H9 (cell line): ENCODE measurements at regions not wholly inside any gene's neighbourhood (a gene's known extent, or its start where the extent isn't known, plus 50 kb on each side); places are given as distances from the start of the nearest gene placed in this dataset.

Experiments used
- DNase-seq: peaks from one replicate; pipeline ENCODE4 v3.0.0-alpha.2; 2017
- H2AFZ ChIP-seq: one replicate; pipeline ENCODE4 v1.6.1; 2013; ENCODE audit warnings: mild to moderate bottlenecking, low read length, control low read depth, moderate library complexity
- H2AK5ac ChIP-seq: 2 replicates; pipeline ENCODE4 v1.6.1; 2013; ENCODE audit warnings: low read length, control low read depth, mixed read lengths; ENCODE audit not compliant: insufficient read length
- H2BK120ac ChIP-seq: one replicate; pipeline ENCODE4 v1.6.1; 2013; ENCODE audit warnings: low read depth, mild to moderate bottlenecking, low read length, control low read depth, inconsistent platforms; ENCODE audit not compliant: poor library complexity, severe bottlenecking
- H2BK12ac ChIP-seq: 2 replicates; pipeline ENCODE4 v1.6.1; 2013; ENCODE audit warnings: low read length, control low read depth, mixed read lengths, low read depth; ENCODE audit not compliant: insufficient read length
- H2BK15ac ChIP-seq: 2 replicates; pipeline ENCODE4 v1.6.1; 2013; ENCODE audit warnings: low read depth, low read length, control low read depth
- H2BK20ac ChIP-seq: one replicate; pipeline ENCODE4 v1.6.1; 2013; ENCODE audit warnings: low read depth, mild to moderate bottlenecking, low read length, control low read depth, inconsistent platforms; ENCODE audit not compliant: poor library complexity, severe bottlenecking
- H2BK5ac ChIP-seq: 2 replicates; pipeline ENCODE4 v1.6.1; 2013; ENCODE audit warnings: low read length, control low read depth, mixed read lengths; ENCODE audit not compliant: insufficient read length
- H3K14ac ChIP-seq: 2 replicates; pipeline ENCODE4 v1.6.1; 2013; ENCODE audit warnings: low read length, control low read depth; ENCODE audit not compliant: insufficient read depth
- H3K18ac ChIP-seq: 2 replicates; pipeline ENCODE4 v1.6.1; 2013; ENCODE audit warnings: low read depth, mild to moderate bottlenecking, mixed read lengths, low read length, control low read depth; ENCODE audit not compliant: insufficient read length
- H3K23ac ChIP-seq: 2 replicates; pipeline ENCODE4 v1.6.1; 2013; ENCODE audit warnings: low read length, control low read depth, mixed read lengths, low read depth; ENCODE audit not compliant: insufficient read length
- H3K23me2 ChIP-seq: 2 replicates; pipeline ENCODE4 v1.6.1; 2013; ENCODE audit warnings: low read depth, mild to moderate bottlenecking, mixed read lengths, low read length, control low read depth; ENCODE audit not compliant: insufficient read length, poor library complexity, severe bottlenecking
- H3K27ac ChIP-seq: 2 replicates; pipeline ENCODE4 v1.5.1; 2013; ENCODE audit warnings: low read length, control low read depth, mixed read lengths, low read depth; ENCODE audit not compliant: insufficient read length
- H3K27me3 ChIP-seq: 2 replicates; pipeline ENCODE4 v1.6.1; 2013; ENCODE audit warnings: low read length, control low read depth, inconsistent platforms; ENCODE audit not compliant: insufficient read depth
- H3K4ac ChIP-seq: 2 replicates; pipeline ENCODE4 v1.6.1; 2013; ENCODE audit warnings: low read depth, mild to moderate bottlenecking, control low read depth, inconsistent platforms, low read length, moderate library complexity
- H3K4me1 ChIP-seq: 2 replicates; pipeline ENCODE4 v1.6.1; 2013; ENCODE audit warnings: low read length, control low read depth, inconsistent platforms; ENCODE audit not compliant: insufficient read depth
- H3K4me2 ChIP-seq: 2 replicates; pipeline ENCODE4 v1.6.1; 2013; ENCODE audit warnings: low read length, control low read depth, mixed read lengths; ENCODE audit not compliant: insufficient read length, insufficient read depth
- H3K56ac ChIP-seq: 2 replicates; pipeline ENCODE4 v1.6.1; 2013; ENCODE audit warnings: low read depth, mild to moderate bottlenecking, mixed read lengths, low read length, control low read depth; ENCODE audit not compliant: insufficient read length
- H3K79me1 ChIP-seq: 2 replicates; pipeline ENCODE4 v1.6.1; 2013; ENCODE audit warnings: low read depth, mild to moderate bottlenecking, moderate library complexity, low read length, control low read depth, inconsistent platforms; ENCODE audit not compliant: insufficient read depth, poor library complexity, severe bottlenecking
- H3K79me2 ChIP-seq: 2 replicates; pipeline ENCODE4 v1.6.1; 2013; ENCODE audit warnings: low read length, control low read depth, inconsistent platforms; ENCODE audit not compliant: insufficient read depth
- H3K9ac ChIP-seq: 2 replicates; pipeline ENCODE4 v1.6.1; 2013; ENCODE audit warnings: low read length, control low read depth, mixed read lengths; ENCODE audit not compliant: insufficient read length; ENCODE audit errors: extremely low read depth
- H3K9me3 ChIP-seq: one replicate; pipeline ENCODE4 v1.6.1; 2013; ENCODE audit warnings: low read depth, low read length, inconsistent platforms; ENCODE audit not compliant: control insufficient read depth
- H3T11ph ChIP-seq: one replicate; pipeline ENCODE4 v1.6.1; 2013; ENCODE audit warnings: mild to moderate bottlenecking, low read length, control low read depth, inconsistent platforms
- H4K20me1 ChIP-seq: one replicate; pipeline ENCODE4 v1.6.1; 2013; ENCODE audit not compliant: control insufficient read depth, insufficient read length, insufficient read depth
- H4K5ac ChIP-seq: 2 replicates; pipeline ENCODE4 v1.6.1; 2013; ENCODE audit warnings: low read depth, mild to moderate bottlenecking, mixed read lengths, low read length, control low read depth; ENCODE audit not compliant: insufficient read length
- H4K8ac ChIP-seq: replicated peaks from 2 replicates; pipeline ENCODE4 v1.6.1; 2013; ENCODE audit warnings: low read length, control low read depth, mixed read lengths, low read depth; ENCODE audit not compliant: insufficient read length
- H4K91ac ChIP-seq: 2 replicates; pipeline ENCODE4 v1.6.1; 2013; ENCODE audit warnings: low read depth, mild to moderate bottlenecking, moderate library complexity, mixed read lengths, low read length, control low read depth; ENCODE audit not compliant: insufficient read length
- H3K27ac Mint-ChIP-seq, 3 experiments: 2 replicates in 2 of 3; 3 replicates in 1 of 3; pipeline ENCODE4 v1.8.0; 2020 to 2021; ENCODE audit warnings: mixed read lengths in 3 of 3, mild to moderate bottlenecking in 1 of 3, moderate library complexity in 1 of 3
- H3K27me3 Mint-ChIP-seq: 2 replicates; pipeline ENCODE4 v1.8.0; 2021; ENCODE audit warnings: low read depth, mild to moderate bottlenecking, moderate library complexity, mixed read lengths
- H3K36me3 Mint-ChIP-seq, 3 experiments: 2 replicates in 2 of 3; 3 replicates in 1 of 3; pipeline ENCODE4 v1.8.0; 2020 to 2021; ENCODE audit warnings: low read depth in 3 of 3, mixed read lengths in 3 of 3; ENCODE audit not compliant: insufficient read depth in 1 of 3
- H3K4me1 Mint-ChIP-seq, 2 experiments: 2 replicates each; pipeline ENCODE4 v1.8.0; 2020; ENCODE audit warnings: mixed read lengths in 2 of 2
- H3K4me3 Mint-ChIP-seq, 2 experiments: 2 replicates in 1 of 2; 3 replicates in 1 of 2; pipeline ENCODE4 v1.8.0; 2020 to 2021; ENCODE audit warnings: mild to moderate bottlenecking in 2 of 2, mixed read lengths in 2 of 2, moderate library complexity in 1 of 2
- H3K9me3 Mint-ChIP-seq, 2 experiments: 2 replicates in 1 of 2; 3 replicates in 1 of 2; pipeline ENCODE4 v1.8.0; 2020; ENCODE audit warnings: mild to moderate bottlenecking in 2 of 2, mixed read lengths in 2 of 2, moderate library complexity in 1 of 2
- CTCF ChIP-seq: fragments of 200-600 bp; sonication (generic); conservative IDR thresholded peaks from 3 replicates; pipeline ENCODE4 v1.8.0; 2021; ENCODE audit warnings: antibody characterized with exemption, mild to moderate bottlenecking
- WGBS: extraction: QIAGEN DNeasy Blood & Tissue Kit; methylation state at CpG from one replicate; pipeline ENCODE4 v1.1.7; 2013; ENCODE audit warnings: missing lambda C conversion rate, low lambda C conversion rate, mixed read lengths; ENCODE audit not compliant: insufficient read length; ENCODE audit errors: extremely low coverage; 5-methylcytosine and 5-hydroxymethylcytosine counted together

- Histone ChIP-seq H3K9ac (no peak overlapping the region), H3K79me2 (no peaks in the 10 kb centered on the region), H2BK20ac (no peak overlapping the region), H3K9me3 (no peaks in the 10 kb centered on the region), H3K27me3 (no peaks in the 10 kb centered on the region), H3K79me1 (no peaks in the 10 kb centered on the region), H2BK5ac (no peak overlapping the region), H2AK5ac (no peak overlapping the region), H3K14ac (no peak overlapping the region), H3T11ph (no peak overlapping the region), H3K56ac (no peak overlapping the region), H3K18ac (no peak overlapping the region), H2AFZ (no peak overlapping the region), H2BK15ac (no peak overlapping the region), H4K91ac (no peak overlapping the region), H3K23me2 (no peaks in the 10 kb centered on the region), H3K4ac (no peak overlapping the region), H3K23ac (no peak overlapping the region), H3K27ac (no peak overlapping the region), H4K20me1 (no peaks in the 10 kb centered on the region), H4K5ac (no peak overlapping the region), H2BK120ac (no peak overlapping the region), H3K4me1 (no peaks in the 10 kb centered on the region), H2BK12ac (no peak overlapping the region), H4K8ac (no peak overlapping the region), H3K4me2 (no peak overlapping the region)
- H3K9me3 Mint-ChIP-seq: no peaks in the 10 kb centered on the region
- H3K4me3 Mint-ChIP-seq: no peak overlapping the region
- peak; percentile 71 for DNase-seq
- H3K27me3 Mint-ChIP-seq: no peaks in the 10 kb centered on the region
- WGBS: no CpG with 5 or more reads among the region's 3 CpGs
- H3K27ac Mint-ChIP-seq: peak overlapping the region in 1 of 3 experiments; percentile 54; a peak in 2 of 7 replicates
- no peaks in the 10 kb centered on the region for H3K36me3 Mint-ChIP-seq
- TF ChIP-seq CTCF: peak; percentile 67
- peaks cover 10% of the 10 kb centered on the region in 2 experiments; a peak in 3 of 4 replicates for H3K4me1 Mint-ChIP-seq
These were observed 254.0 kb upstream of the GPR149 start for GRCh38 chr3:154684021-154684420.
